Neural progenitor cell (in vitro differentiated cells): ENCODE measurements at regions not wholly inside any gene's neighbourhood (a gene's known extent, or its start where the extent isn't known, plus 50 kb on each side); places are given as distances from the start of the nearest gene placed in this dataset.
"Not testable (repeated sequence)": the region's sequence is repeated elsewhere in the genome, so short reads cannot be mapped to it uniquely, and the experiment has no call there.

Experiments
- DNase-seq: peaks from one replicate; pipeline ENCODE4 v3.0.0-alpha.2; 2016; ENCODE audit warnings: low spot score
- H2AFZ ChIP-seq: fragments of 200-600 bp; sonication (generic); replicated peaks from 2 replicates; pipeline ENCODE4 v1.6.1; 2016; ENCODE audit warnings: antibody characterized with exemption
- H3F3A ChIP-seq: fragments of 200-600 bp; sonication (generic); 2 replicates; pipeline ENCODE4 v1.6.1; 2016; ENCODE audit warnings: antibody characterized with exemption, low read depth
- H3K27ac ChIP-seq: fragments of 200-600 bp; sonication (generic); 2 replicates; pipeline ENCODE4 v1.5.1; 2016; ENCODE audit warnings: mild to moderate bottlenecking
- H3K27me3 ChIP-seq: fragments of 200-600 bp; sonication (generic); 2 replicates; pipeline ENCODE4 v1.6.1; 2016; ENCODE audit warnings: mild to moderate bottlenecking, moderate library complexity
- H3K36me3 ChIP-seq: fragments of 200-600 bp; sonication (generic); 2 replicates; pipeline ENCODE4 v1.5.1; 2016
- H3K4me1 ChIP-seq: fragments of 200-600 bp; sonication (generic); 2 replicates; pipeline ENCODE4 v1.6.1; 2016; ENCODE audit warnings: mixed run types
- H3K4me2 ChIP-seq: fragments of 200-600 bp; sonication (generic); 2 replicates; pipeline ENCODE4 v1.6.1; 2016
- H3K4me3 ChIP-seq: fragments of 200-600 bp; sonication (generic); 2 replicates; pipeline ENCODE4 v1.5.1; 2016
- H3K79me2 ChIP-seq: fragments of 200-600 bp; sonication (generic); 2 replicates; pipeline ENCODE4 v1.6.1; 2016; ENCODE audit warnings: low read depth
- H3K9ac ChIP-seq: fragments of 200-600 bp; sonication (generic); 2 replicates; pipeline ENCODE4 v1.6.1; 2016
- H3K9me3 ChIP-seq: fragments of 200-600 bp; sonication (generic); 2 replicates; pipeline ENCODE4 v1.5.1; 2016; ENCODE audit warnings: low read depth
- H4K20me1 ChIP-seq: fragments of 200-600 bp; sonication (generic); 2 replicates; pipeline ENCODE4 v1.6.1; 2016; ENCODE audit warnings: low read depth
- H3K27ac Mint-ChIP-seq: 3 replicates; pipeline ENCODE4 v1.8.0; 2021; ENCODE audit warnings: mixed read lengths
- H3K27me3 Mint-ChIP-seq: 2 replicates; pipeline ENCODE4 v1.8.0; 2022; ENCODE audit warnings: low read depth, mild to moderate bottlenecking, inconsistent platforms, moderate library complexity, mixed read lengths; ENCODE audit not compliant: insufficient read depth
- H3K36me3 Mint-ChIP-seq: 3 replicates; pipeline ENCODE4 v1.8.0; 2021; ENCODE audit warnings: mixed read lengths
- H3K4me1 Mint-ChIP-seq: 3 replicates; pipeline ENCODE4 v1.8.0; 2021; ENCODE audit warnings: mixed read lengths
- H3K4me3 Mint-ChIP-seq: 3 replicates; pipeline ENCODE4 v1.8.0; 2021; ENCODE audit warnings: mild to moderate bottlenecking, moderate library complexity, mixed read lengths
- H3K9me3 Mint-ChIP-seq: 3 replicates; pipeline ENCODE4 v1.8.0; 2020; ENCODE audit warnings: mixed read lengths
- CTCF ChIP-seq: fragments of 200-600 bp; sonication (generic); IDR thresholded peaks from 2 replicates; pipeline ENCODE4 v1.5.1; 2017; ENCODE audit warnings: antibody characterized with exemption, mild to moderate bottlenecking
- EZH2 ChIP-seq: fragments of 200-600 bp; sonication (generic); IDR thresholded peaks from 2 replicates; pipeline ENCODE4 v1.6.1; 2017; ENCODE audit warnings: antibody characterized with exemption, mild to moderate bottlenecking, moderate library complexity
- EZH2phosphoT487 ChIP-seq: fragments of 200-600 bp; sonication (generic); IDR thresholded peaks from 2 replicates; pipeline ENCODE4 v1.6.1; 2017; ENCODE audit warnings: antibody characterized with exemption

GRCh38 chr16:24652803-24653202, 76.6 kb upstream of the TNRC6A start:
- peaks cover 7% of the 10 kb centered on the region for H3K4me1 ChIP-seq
- peak overlapping the region; percentile 16 for H3K4me2 ChIP-seq
- H3K9me3 Mint-ChIP-seq = no peaks in the 10 kb centered on the region
- peaks cover 2% of the 10 kb centered on the region for H3K27me3 Mint-ChIP-seq
- no peak overlapping the region for H3K4me3 Mint-ChIP-seq
- no peaks in the 10 kb centered on the region for H3K27me3 ChIP-seq
- H3K27ac Mint-ChIP-seq = peak overlapping the region; percentile 5
- no peaks in the 10 kb centered on the region for H4K20me1 ChIP-seq
- H3K79me2 ChIP-seq = no peaks in the 10 kb centered on the region
- H3K9ac ChIP-seq = no peak overlapping the region
- peaks cover 9% of the 10 kb centered on the region for H3K4me1 Mint-ChIP-seq
- H3K36me3 Mint-ChIP-seq = no peaks in the 10 kb centered on the region
- no peaks in the 10 kb centered on the region for H3F3A ChIP-seq
- H3K36me3 ChIP-seq = no peaks in the 10 kb centered on the region
- no peak overlapping the region for H3K27ac ChIP-seq
- H2AFZ ChIP-seq = peak overlapping the region; percentile 44
- TF ChIP-seq CTCF (no peak), EZH2phosphoT487 (no peak), EZH2 (no peak)
- no peaks in the 10 kb centered on the region for H3K9me3 ChIP-seq
- no peak for DNase-seq
- H3K4me3 ChIP-seq = no peak overlapping the region

DNA sequence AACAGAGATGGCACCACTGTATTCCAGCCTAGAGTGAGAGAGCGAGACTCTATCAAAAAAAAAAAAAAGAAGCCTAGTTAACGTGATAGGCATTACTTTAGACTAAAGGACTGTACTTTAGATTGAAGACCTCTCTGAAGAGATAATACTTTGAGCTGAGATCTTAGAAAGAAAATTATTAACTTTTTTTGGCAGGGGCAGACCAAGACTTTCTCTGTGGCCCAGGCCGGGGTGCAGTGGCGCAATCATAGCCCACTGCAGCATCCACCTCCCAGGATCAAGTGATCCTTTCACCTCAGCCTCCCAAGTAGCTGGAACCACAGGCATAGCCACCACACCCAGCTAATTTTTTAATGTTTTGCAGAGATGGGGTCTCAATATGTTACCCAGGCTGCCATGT, 75.7 kb upstream of the TNRC6A start:
- peaks cover 9% of the 10 kb centered on the region for H3K4me1 Mint-ChIP-seq
- H3K27me3 ChIP-seq = no peaks in the 10 kb centered on the region
- H3K27me3 Mint-ChIP-seq = peaks cover 2% of the 10 kb centered on the region
- no peaks in the 10 kb centered on the region for H3F3A ChIP-seq
- no peaks in the 10 kb centered on the region for H3K9me3 Mint-ChIP-seq
- no peak for DNase-seq
- no peak overlapping the region for H2AFZ ChIP-seq
- no peak overlapping the region for H3K27ac ChIP-seq
- no peaks in the 10 kb centered on the region for H3K36me3 ChIP-seq
- no peak overlapping the region for H3K27ac Mint-ChIP-seq
- H3K4me2 ChIP-seq = no peak overlapping the region
- H3K4me1 ChIP-seq = peaks cover 7% of the 10 kb centered on the region
- no peaks in the 10 kb centered on the region for H4K20me1 ChIP-seq
- H3K36me3 Mint-ChIP-seq = no peaks in the 10 kb centered on the region
- TF ChIP-seq CTCF (no peak), EZH2 (no peak), EZH2phosphoT487 (no peak)
- no peaks in the 10 kb centered on the region for H3K79me2 ChIP-seq
- H3K4me3 ChIP-seq = no peak overlapping the region
- no peaks in the 10 kb centered on the region for H3K9me3 ChIP-seq
- H3K9ac ChIP-seq = no peak overlapping the region
- no peak overlapping the region for H3K4me3 Mint-ChIP-seq

DNA sequence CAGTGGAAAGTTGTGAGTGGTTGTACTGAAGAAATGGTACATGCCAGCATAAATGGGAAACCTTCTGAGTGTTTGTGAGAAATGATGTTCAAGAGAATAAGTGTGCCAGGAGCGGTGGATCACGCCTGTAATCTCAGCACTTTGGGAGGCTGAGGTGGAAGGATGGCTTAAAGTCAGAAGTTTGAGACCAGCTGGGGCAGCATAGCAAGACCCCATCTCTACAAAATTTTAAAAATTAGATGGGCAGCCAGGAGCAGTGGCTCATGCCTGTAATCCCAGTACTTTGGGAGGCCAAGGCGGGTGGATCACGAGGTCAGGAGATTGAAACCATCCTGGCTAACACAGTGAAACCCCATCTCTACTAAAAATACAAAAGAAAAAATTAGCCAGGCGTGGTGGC, 63.5 kb upstream of the TNRC6A start:
- H3K27ac Mint-ChIP-seq, H3K4me1 ChIP-seq, H2AFZ ChIP-seq, H3K36me3 Mint-ChIP-seq, H3K36me3 ChIP-seq, H4K20me1 ChIP-seq, H3F3A ChIP-seq, H3K4me3 Mint-ChIP-seq, H3K4me2 ChIP-seq, H3K27ac ChIP-seq, H3K9me3 ChIP-seq, H3K9me3 Mint-ChIP-seq, H3K9ac ChIP-seq, H3K4me3 ChIP-seq, H3K27me3 Mint-ChIP-seq, H3K79me2 ChIP-seq, DNase-seq, H3K27me3 ChIP-seq: not testable (repeated sequence)
- H3K4me1 Mint-ChIP-seq = peaks cover 14% of the 10 kb centered on the region

DNA sequence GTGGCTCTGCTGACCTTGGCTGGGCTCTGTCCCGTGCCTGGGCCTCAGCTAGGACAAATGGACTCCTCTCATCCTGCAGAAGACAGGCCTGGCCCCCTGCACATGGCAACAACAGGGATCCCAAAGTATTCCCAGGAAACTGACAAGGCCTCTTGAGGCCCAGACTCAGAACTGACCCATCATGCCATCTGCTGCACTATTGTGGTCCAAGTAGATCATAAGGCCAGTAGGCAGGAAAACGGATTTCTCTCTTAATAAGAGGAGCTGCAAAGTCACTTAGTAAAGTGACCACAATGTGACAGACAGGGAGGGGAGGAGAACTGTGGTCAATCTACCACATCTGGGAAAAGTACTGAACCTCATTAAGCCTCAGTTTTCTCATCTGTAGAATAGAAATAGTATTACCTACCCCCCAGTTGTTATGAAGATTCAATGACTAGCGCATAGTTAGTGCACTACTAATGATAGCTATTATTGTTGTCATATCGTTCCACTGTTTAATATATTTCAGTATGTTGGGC, 62.1 kb upstream of the TNRC6A start:
- Histone ChIP-seq H4K20me1 (no peaks in the 10 kb centered on the region), H2AFZ (no peak overlapping the region), H3K79me2 (no peaks in the 10 kb centered on the region), H3F3A (no peaks in the 10 kb centered on the region), H3K9ac (no peak overlapping the region), H3K4me2 (no peak overlapping the region), H3K9me3 (no peaks in the 10 kb centered on the region), H3K36me3 (no peaks in the 10 kb centered on the region), H3K4me1 (no peaks in the 10 kb centered on the region), H3K27me3 (no peaks in the 10 kb centered on the region), H3K4me3 (no peak overlapping the region), H3K27ac (no peak overlapping the region)
- H3K4me3 Mint-ChIP-seq = no peak overlapping the region
- peaks cover 21% of the 10 kb centered on the region for H3K4me1 Mint-ChIP-seq
- H3K9me3 Mint-ChIP-seq = no peaks in the 10 kb centered on the region
- DNase-seq = no peak
- TF ChIP-seq EZH2phosphoT487 (no peak), CTCF (no peak), EZH2 (no peak)
- H3K27me3 Mint-ChIP-seq = peaks cover 10% of the 10 kb centered on the region
- peaks cover 2% of the 10 kb centered on the region for H3K36me3 Mint-ChIP-seq
- no peak overlapping the region for H3K27ac Mint-ChIP-seq
